H54 (cell line): ENCODE measurements at regions not wholly inside any gene's neighbourhood (a gene's known extent, or its start where the extent isn't known, plus 50 kb on each side); places are given as distances from the start of the nearest gene placed in this dataset.

Experiments used
- DNase-seq: peaks from one replicate; pipeline ENCODE4 v3.0.0; 2011; ENCODE audit warnings: low spot score, mixed read lengths; ENCODE audit not compliant: insufficient read length
- FAIRE-seq: peaks from 3 replicates; lab custom pipeline; 2011; peaks lifted over from hg19 to GRCh38; lab: Jason Lieb, UNC
- POLR2A ChIP-seq: IDR thresholded peaks from 2 replicates; pipeline ENCODE4 v1.6.1; 2011; ENCODE audit warnings: low read depth, mild to moderate bottlenecking, low read length

GRCh38 chr20:6636209-6637159, 131.0 kb upstream of the BMP2 start:
- TF ChIP-seq POLR2A: no peak
- DNase-seq: no peak
- FAIRE-seq: no peak

- FAIRE-seq: no peak
- no peak for TF ChIP-seq POLR2A
Measured at GRCh38 chr20:6635034-6635736, 132.3 kb upstream of the BMP2 start.

GRCh38 chr20:6632187-6632586, 135.3 kb upstream of the BMP2 start:
- no peak for TF ChIP-seq POLR2A
- FAIRE-seq: no peak
- no peak for DNase-seq

More at GRCh38 chr20:6635034-6635736, 132.3 kb upstream of the BMP2 start:
- no peak for DNase-seq

- FAIRE-seq (no peak), DNase-seq (no peak)
- TF ChIP-seq POLR2A: no peak
Measured at GRCh38 chr20:6630514-6630913, 137.0 kb upstream of the BMP2 start.

- no peak for FAIRE-seq
- DNase-seq: no peak
- no peak for TF ChIP-seq POLR2A
Measured at GRCh38 chr20:6629564-6629963, 137.9 kb upstream of the BMP2 start.

- FAIRE-seq (no peak), DNase-seq (no peak)
- TF ChIP-seq POLR2A: no peak
Measured at GRCh38 chr20:6626805-6627204, 140.7 kb upstream of the BMP2 start.

- FAIRE-seq (no peak), DNase-seq (no peak)
- TF ChIP-seq POLR2A: no peak
Measured at GRCh38 chr20:6623989-6624388, 143.5 kb upstream of the BMP2 start.

- no peak for DNase-seq
- no peak for TF ChIP-seq POLR2A
- FAIRE-seq: no peak
Measured at GRCh38 chr20:6622041-6622440, 145.4 kb upstream of the BMP2 start.

GRCh38 chr20:6618051-6618450, 149.4 kb upstream of the BMP2 start:
- no peak for FAIRE-seq
- TF ChIP-seq POLR2A: no peak
- no peak for DNase-seq

GRCh38 chr20:6616421-6616820, 151.1 kb upstream of the BMP2 start:
- FAIRE-seq (no peak), DNase-seq (no peak)
- TF ChIP-seq POLR2A: no peak

- no peak for TF ChIP-seq POLR2A
- no peak for FAIRE-seq
- DNase-seq: no peak
Measured at GRCh38 chr20:6614836-6615235, 152.7 kb upstream of the BMP2 start.

GRCh38 chr20:6613280-6613861, 154.1 kb upstream of the BMP2 start:
- no peak for FAIRE-seq
- no peak for TF ChIP-seq POLR2A
- DNase-seq: no peak

GRCh38 chr20:6612606-6612923, 154.9 kb upstream of the BMP2 start:
- DNase-seq: no peak
- no peak for TF ChIP-seq POLR2A
- FAIRE-seq: no peak

GRCh38 chr20:6611911-6612605, 155.4 kb upstream of the BMP2 start:
- FAIRE-seq (no peak), DNase-seq (no peak)
- TF ChIP-seq POLR2A: no peak
